ENCODE measurements at regions not wholly inside any gene's neighbourhood (a gene's known extent, or its start where the extent isn't known, plus 50 kb on each side); places are given as distances from the start of the nearest gene placed in this dataset.

DNA sequence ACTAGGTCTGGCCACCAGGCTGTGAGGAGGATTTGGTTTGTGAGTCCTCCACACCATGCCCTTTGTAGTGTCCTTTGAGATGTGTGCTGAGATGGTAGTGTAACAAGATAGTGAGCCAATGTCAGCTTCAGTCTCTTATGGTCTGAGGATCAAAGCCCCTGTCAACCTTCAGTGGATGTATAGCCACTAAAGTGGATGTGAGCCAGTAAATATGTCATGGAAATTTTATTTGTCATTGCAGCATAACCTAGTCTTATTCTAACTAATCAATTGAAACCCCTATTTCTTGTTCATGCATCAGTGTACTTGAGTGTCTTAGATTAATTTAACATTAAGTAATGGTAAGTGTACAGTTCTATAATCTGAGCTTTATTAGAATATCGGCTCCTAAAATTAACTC lies 51.0 kb upstream of the WAC start:
- no peak for TF ChIP-seq POLR2A (IDR thresholded peaks at IDR 0.05)
- TF ChIP-seq, protein P1, sequence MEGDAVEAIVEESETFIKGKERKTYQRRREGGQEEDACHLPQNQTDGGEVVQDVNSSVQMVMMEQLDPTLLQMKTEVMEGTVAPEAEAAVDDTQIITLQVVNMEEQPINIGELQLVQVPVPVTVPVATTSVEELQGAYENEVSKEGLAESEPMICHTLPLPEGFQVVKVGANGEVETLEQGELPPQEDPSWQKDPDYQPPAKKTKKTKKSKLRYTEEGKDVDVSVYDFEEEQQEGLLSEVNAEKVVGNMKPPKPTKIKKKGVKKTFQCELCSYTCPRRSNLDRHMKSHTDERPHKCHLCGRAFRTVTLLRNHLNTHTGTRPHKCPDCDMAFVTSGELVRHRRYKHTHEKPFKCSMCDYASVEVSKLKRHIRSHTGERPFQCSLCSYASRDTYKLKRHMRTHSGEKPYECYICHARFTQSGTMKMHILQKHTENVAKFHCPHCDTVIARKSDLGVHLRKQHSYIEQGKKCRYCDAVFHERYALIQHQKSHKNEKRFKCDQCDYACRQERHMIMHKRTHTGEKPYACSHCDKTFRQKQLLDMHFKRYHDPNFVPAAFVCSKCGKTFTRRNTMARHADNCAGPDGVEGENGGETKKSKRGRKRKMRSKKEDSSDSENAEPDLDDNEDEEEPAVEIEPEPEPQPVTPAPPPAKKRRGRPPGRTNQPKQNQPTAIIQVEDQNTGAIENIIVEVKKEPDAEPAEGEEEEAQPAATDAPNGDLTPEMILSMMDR (IDR thresholded peaks at IDR 0.05), result no peak
- TF ChIP-seq EP300 (IDR thresholded peaks at IDR 0.05), result no peak

Measured in ovary (tissue), 3 donors.